WTC11 (cell line): ENCODE measurements at regions not wholly inside any gene's neighbourhood (a gene's known extent, or its start where the extent isn't known, plus 50 kb on each side); places are given as distances from the start of the nearest gene placed in this dataset.
A peak's percentile ranks its signal among the peaks of the same experiment; 100 is the strongest.

Experiments
- ATAC-seq: fragments of 200-7000 bp; cut with Tn5 transposase; 2 replicates; pipeline ENCODE4 v1.10.0; 2021; ENCODE audit warnings: mild to moderate bottlenecking, moderate library complexity
- CTCF ChIA-PET: fragments of 300-600 bp; sonication (Branson Sonifier 250); formaldehyde crosslinking; loops from one replicate; lab custom pipeline; 2021; ENCODE audit warnings: antibody characterized with exemption; lab: Charles Lee
- POLR2A ChIA-PET: fragments of 350-600 bp; sonication (Branson Sonifier 250); formaldehyde crosslinking; loops from one replicate; lab custom pipeline; 2021; ENCODE audit warnings: antibody characterized with exemption; lab: Charles Lee
- DNase-seq: peaks from one replicate; pipeline ENCODE4 v3.0.0; 2021; ENCODE audit warnings: low spot score
- H3K27ac Mint-ChIP-seq: 2 replicates; pipeline ENCODE4 v1.8.0; 2021; ENCODE audit warnings: mixed read lengths
- H3K27me3 Mint-ChIP-seq: 2 replicates; pipeline ENCODE4 v1.8.0; 2021; ENCODE audit warnings: low read depth, mild to moderate bottlenecking, moderate library complexity, mixed read lengths
- H3K36me3 Mint-ChIP-seq: 2 replicates; pipeline ENCODE4 v1.8.0; 2021; ENCODE audit warnings: mixed read lengths
- H3K4me1 Mint-ChIP-seq: 2 replicates; pipeline ENCODE4 v1.8.0; 2022; ENCODE audit warnings: mixed read lengths
- H3K4me3 Mint-ChIP-seq: 2 replicates; pipeline ENCODE4 v1.8.0; 2021; ENCODE audit warnings: mild to moderate bottlenecking, moderate library complexity, mixed read lengths
- H3K9me3 Mint-ChIP-seq: 2 replicates; pipeline ENCODE4 v1.8.0; 2021; ENCODE audit warnings: mixed read lengths
- ATF3 ChIP-seq: sonication (generic); formaldehyde crosslinking; conservative IDR thresholded peaks from 2 replicates; pipeline ENCODE4 v1.8.1; 2022; ENCODE audit warnings: mild to moderate bottlenecking, missing genetic modification reagents
- CDX4 ChIP-seq: fragments of 250-450 bp; sonication (Bioruptor Pico); IDR thresholded peaks from 2 replicates; pipeline ENCODE4 v1.9.0; 2021; ENCODE audit warnings: moderate library complexity, mild to moderate bottlenecking, inconsistent platforms, borderline replicate concordance
- E2F1 ChIP-seq: sonication (generic); formaldehyde crosslinking; IDR thresholded peaks from 2 replicates; pipeline ENCODE4 v1.8.0; 2022; ENCODE audit warnings: mild to moderate bottlenecking, missing genetic modification reagents
- E2F4 ChIP-seq: sonication (generic); formaldehyde crosslinking; IDR thresholded peaks from 2 replicates; pipeline ENCODE4 v1.8.1; 2022; ENCODE audit warnings: low read depth, mild to moderate bottlenecking, moderate library complexity, missing genetic modification reagents, borderline replicate concordance
- ETV6 ChIP-seq: sonication (generic); formaldehyde crosslinking; IDR thresholded peaks from 2 replicates; pipeline ENCODE4 v1.8.1; 2022; ENCODE audit warnings: mild to moderate bottlenecking, missing genetic modification reagents
- FOXP1 ChIP-seq: sonication (generic); formaldehyde crosslinking; IDR thresholded peaks from 2 replicates; pipeline ENCODE4 v1.8.0; 2022; ENCODE audit warnings: missing genetic modification reagents, mild to moderate bottlenecking, moderate library complexity, borderline replicate concordance
- GABPB1 ChIP-seq: sonication (generic); formaldehyde crosslinking; IDR thresholded peaks from 2 replicates; pipeline ENCODE4 v1.8.1; 2023; ENCODE audit warnings: mild to moderate bottlenecking, missing genetic modification reagents
- GTF2I ChIP-seq: fragments of 250-450 bp; sonication (Bioruptor Pico); conservative IDR thresholded peaks from 2 replicates; pipeline ENCODE4 v1.4.0; 2021; ENCODE audit warnings: mild to moderate bottlenecking
- IRF2 ChIP-seq: sonication (generic); formaldehyde crosslinking; IDR thresholded peaks from 2 replicates; pipeline ENCODE4 v1.8.0; 2022; ENCODE audit warnings: low read depth, missing genetic modification reagents, borderline replicate concordance
- MYBL2 ChIP-seq: sonication (generic); formaldehyde crosslinking; IDR thresholded peaks from 2 replicates; pipeline ENCODE4 v1.8.1; 2023; ENCODE audit warnings: mild to moderate bottlenecking, moderate library complexity, missing genetic modification reagents
- NFATC4 ChIP-seq: fragments of 250-450 bp; sonication (Bioruptor Pico); IDR thresholded peaks from 2 replicates; pipeline ENCODE4 v1.9.0; 2021; ENCODE audit warnings: mild to moderate bottlenecking
- NR3C1 ChIP-seq: sonication (generic); formaldehyde crosslinking; conservative IDR thresholded peaks from 2 replicates; pipeline ENCODE4 v1.8.1; 2023; ENCODE audit warnings: low read depth, mild to moderate bottlenecking, missing genetic modification reagents
- RORB ChIP-seq: fragments of 250-450 bp; sonication (Bioruptor Pico); IDR thresholded peaks from 2 replicates; pipeline ENCODE4 v1.9.0; 2021; ENCODE audit warnings: mild to moderate bottlenecking
- TP53 ChIP-seq: sonication (generic); formaldehyde crosslinking; IDR thresholded peaks from 2 replicates; pipeline ENCODE4 v1.8.1; 2023; ENCODE audit warnings: mild to moderate bottlenecking, missing genetic modification reagents
- ZNF121 ChIP-seq: sonication (generic); formaldehyde crosslinking; IDR thresholded peaks from 2 replicates; pipeline ENCODE4 v1.8.0; 2023; ENCODE audit warnings: missing genetic modification reagents
- ZNF416 ChIP-seq: fragments of 250-450 bp; sonication (Bioruptor Pico); IDR thresholded peaks from 2 replicates; pipeline ENCODE4 v1.9.0; 2021; ENCODE audit warnings: mild to moderate bottlenecking, inconsistent platforms
- ZSCAN18 ChIP-seq: fragments of 250-450 bp; sonication (Bioruptor Pico); IDR thresholded peaks from 2 replicates; pipeline ENCODE4 v2.1.2; 2022; ENCODE audit warnings: mild to moderate bottlenecking, moderate library complexity
- TF ChIP-seq, protein P1 (sequence below): sonication (generic); formaldehyde crosslinking; IDR thresholded peaks from 2 replicates; pipeline ENCODE4 v1.8.1; 2023; ENCODE audit warnings: mild to moderate bottlenecking, moderate library complexity, missing genetic modification reagents

GRCh38 chr11:14578541-14578956, 58.4 kb upstream of the PSMA1 start:
- ATAC-seq, result peak; percentile 71
- Mint-ChIP-seq H3K9me3 (peaks cover 26% of the 10 kb centered on the region), H3K4me1 (peaks cover 11% of the 10 kb centered on the region), H3K36me3 (peaks cover 16% of the 10 kb centered on the region), H3K27me3 (peaks cover 3% of the 10 kb centered on the region; the same call in 1 of the 2 replicates), H3K27ac (peak overlapping the region; percentile 61), H3K4me3 (no peak overlapping the region)
- TF ChIP-seq GTF2I (CRISPR knock-in tag) (no peak), GABPB1 (CRISPR knock-in tag) (peak; percentile 85), ATF3 (CRISPR knock-in tag) (no peak), CDX4 (no peak)
- POLR2A ChIA-PET, result interaction anchor here (0.5 kb wide), 1 partner anchor 123 kb away, joined by 3 read pairs; no protein-coding TSS in a partner anchor
- no peak for DNase-seq
- CTCF ChIA-PET, result interaction anchor here (0.7 to 1.4 kb wide), 4 partner anchors 10 to 329 kb away, joined by 3 to 8 read pairs (median 4); no protein-coding TSS in a partner anchor

GRCh38 chr11:14579646-14580045, 59.5 kb upstream of the PSMA1 start:
- peaks cover 10% of the 10 kb centered on the region for H3K36me3 Mint-ChIP-seq
- H3K4me3 Mint-ChIP-seq, result no peak overlapping the region
- CTCF ChIA-PET, result no interaction called here
- ATAC-seq (no peak), DNase-seq (no peak)
- peaks cover 15% of the 10 kb centered on the region for H3K9me3 Mint-ChIP-seq
- TF ChIP-seq E2F4 (CRISPR knock-in tag) (no peak), FOXP1 (CRISPR knock-in tag) (no peak), GABPB1 (CRISPR knock-in tag) (no peak), RORB (CRISPR knock-in tag) (no peak), NFATC4 (CRISPR knock-in tag) (no peak), E2F1 (CRISPR knock-in tag) (no peak), ETV6 (no peak), NR3C1 (no peak), IRF2 (no peak), MYBL2 (no peak), ZNF121 (CRISPR knock-in tag) (no peak), ZSCAN18 (CRISPR knock-in tag) (no peak), ZNF416 (CRISPR knock-in tag) (no peak), TP53 (CRISPR knock-in tag) (no peak)
- TF ChIP-seq, protein P1, sequence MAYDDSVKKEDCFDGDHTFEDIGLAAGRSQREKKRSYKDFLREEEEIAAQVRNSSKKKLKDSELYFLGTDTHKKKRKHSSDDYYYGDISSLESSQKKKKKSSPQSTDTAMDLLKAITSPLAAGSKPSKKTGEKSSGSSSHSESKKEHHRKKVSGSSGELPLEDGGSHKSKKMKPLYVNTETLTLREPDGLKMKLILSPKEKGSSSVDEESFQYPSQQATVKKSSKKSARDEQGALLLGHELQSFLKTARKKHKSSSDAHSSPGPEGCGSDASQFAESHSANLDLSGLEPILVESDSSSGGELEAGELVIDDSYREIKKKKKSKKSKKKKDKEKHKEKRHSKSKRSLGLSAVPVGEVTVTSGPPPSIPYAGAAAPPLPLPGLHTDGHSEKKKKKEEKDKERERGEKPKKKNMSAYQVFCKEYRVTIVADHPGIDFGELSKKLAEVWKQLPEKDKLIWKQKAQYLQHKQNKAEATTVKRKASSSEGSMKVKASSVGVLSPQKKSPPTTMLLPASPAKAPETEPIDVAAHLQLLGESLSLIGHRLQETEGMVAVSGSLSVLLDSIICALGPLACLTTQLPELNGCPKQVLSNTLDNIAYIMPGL (CRISPR knock-in tag), result no peak
- no peak overlapping the region for H3K27ac Mint-ChIP-seq
- peaks cover 11% of the 10 kb centered on the region for H3K4me1 Mint-ChIP-seq
- peaks cover 3% of the 10 kb centered on the region; the same call in 1 of the 2 replicates for H3K27me3 Mint-ChIP-seq
- POLR2A ChIA-PET, result no interaction called here
